GM20000 (cell line): ENCODE measurements at regions not wholly inside any gene's neighbourhood (a gene's known extent, or its start where the extent isn't known, plus 50 kb on each side); places are given as distances from the start of the nearest gene placed in this dataset.
A peak's percentile ranks its signal among the peaks of the same experiment; 100 is the strongest.

Experiments
- DNase-seq: peaks from one replicate; pipeline ENCODE4 v3.0.0; 2012; ENCODE audit warnings: low spot score
- CTCF ChIP-seq: IDR thresholded peaks from 2 replicates; pipeline ENCODE4 v1.5.1; 2012; ENCODE audit warnings: mild to moderate bottlenecking, control low read depth; ENCODE audit errors: extremely low read depth, missing control alignments

- DNase-seq, result no peak
- no peak for TF ChIP-seq CTCF
Observed at GRCh38 chr13:94968757-94969086, 256.4 kb upstream of the SOX21 start.

- TF ChIP-seq CTCF, result no peak
Observed at GRCh38 chr13:94968040-94968756, 255.9 kb upstream of the SOX21 start.

GRCh38 chr13:94967183-94968039, 255.1 kb upstream of the SOX21 start:
- peak; percentile 45 for DNase-seq
- no peak for TF ChIP-seq CTCF

More at GRCh38 chr13:94968040-94968756, 255.9 kb upstream of the SOX21 start:
- no peak for DNase-seq

- TF ChIP-seq CTCF, result no peak
- no peak for DNase-seq
Observed at GRCh38 chr13:94966422-94966955, 254.1 kb upstream of the SOX21 start.

GRCh38 chr13:94959626-94960025, 247.3 kb upstream of the SOX21 start:
- DNase-seq, result no peak
- TF ChIP-seq CTCF, result no peak

GRCh38 chr13:94956417-94957110, 244.2 kb upstream of the SOX21 start:
- no peak for TF ChIP-seq CTCF
- DNase-seq, result no peak
